A549 (cell line): ENCODE measurements at regions not wholly inside any gene's neighbourhood (a gene's known extent, or its start where the extent isn't known, plus 50 kb on each side); places are given as distances from the start of the nearest gene placed in this dataset.

Experiments
- CHD2 ChIP-seq: fragments of 150-350 bp; IDR thresholded peaks from 2 replicates; pipeline ENCODE4 v1.6.1; 2014; ENCODE audit warnings: low read length; ENCODE audit not compliant: partially characterized antibody
- CHD4 ChIP-seq: fragments of 200-600 bp; sonication (generic); IDR thresholded peaks from 2 replicates; pipeline ENCODE4 v1.6.1; 2016; ENCODE audit warnings: antibody characterized with exemption, mild to moderate bottlenecking, borderline replicate concordance
- CTCF ChIP-seq: fragments of >200 bp; sonication (Bioruptor Twin); formaldehyde crosslinking; IDR thresholded peaks from 3 replicates; pipeline ENCODE4 v1.5.1; 2016
- HMGXB4 ChIP-seq: fragments of 250-450 bp; sonication (Bioruptor Pico); IDR thresholded peaks from 2 replicates; pipeline ENCODE4 v1.5.0; 2021; ENCODE audit warnings: mild to moderate bottlenecking, moderate library complexity, borderline replicate concordance
- POLR2A ChIP-seq: IDR thresholded peaks from 2 replicates; pipeline ENCODE4 v1.6.1; 2012; ENCODE audit warnings: mild to moderate bottlenecking, low read length
- RFX5 ChIP-seq: fragments of 450-650 bp; IDR thresholded peaks from 2 replicates; pipeline ENCODE4 v1.7.1; 2014; ENCODE audit warnings: antibody characterized with exemption, mild to moderate bottlenecking, moderate library complexity
- SMC3 ChIP-seq: fragments of >200 bp; sonication (Bioruptor Twin); formaldehyde crosslinking; IDR thresholded peaks from 3 replicates; pipeline ENCODE4 v1.6.1; 2018; ENCODE audit warnings: inconsistent platforms
- ZC3H11A ChIP-seq: fragments of 450-650 bp; IDR thresholded peaks from 2 replicates; pipeline ENCODE4 v1.6.1; 2014; ENCODE audit warnings: antibody characterized with exemption, mild to moderate bottlenecking
- ZFP36 ChIP-seq: fragments of 450-650 bp; IDR thresholded peaks from 2 replicates; pipeline ENCODE4 v1.6.1; 2014; ENCODE audit warnings: borderline replicate concordance; ENCODE audit not compliant: partially characterized antibody

- TF ChIP-seq CHD2 (no peak), POLR2A (no peak), CTCF (no peak), SMC3 (no peak), RFX5 (no peak), HMGXB4 (no peak), ZC3H11A (no peak), CHD4 (no peak), ZFP36 (no peak)
Observed at GRCh38 chr6:140204154-140204553, 829.7 kb upstream of the CITED2 start.
